ENCODE measurements at regions not wholly inside any gene's neighbourhood (a gene's known extent, or its start where the extent isn't known, plus 50 kb on each side); places are given as distances from the start of the nearest gene placed in this dataset.

DNA sequence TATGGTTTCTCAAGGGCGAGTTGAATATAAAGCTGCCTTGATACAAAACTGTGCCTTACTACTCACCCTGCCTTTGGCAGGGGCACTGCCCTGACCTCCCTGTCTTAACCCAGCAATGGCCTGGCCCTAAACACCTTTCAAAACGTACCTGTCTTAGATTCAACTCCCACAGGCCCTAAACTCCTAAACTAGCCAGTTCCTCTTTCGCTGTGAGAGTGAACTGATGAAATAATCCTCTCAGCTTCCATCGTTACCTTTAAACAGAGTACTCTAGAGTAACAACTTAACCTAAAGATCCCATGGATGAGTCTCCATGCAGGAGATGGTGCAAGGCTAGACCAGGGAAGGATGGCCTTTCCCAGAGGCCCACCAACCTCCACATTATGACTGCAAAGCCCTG is 133.0 kb upstream of the THBS1 start:
- H3K27ac Mint-ChIP-seq, result no peak overlapping the region
- H3K9me3 Mint-ChIP-seq (ENCODE audit: insufficient read depth), result no peaks in the 10 kb centered on the region
- CTCF ChIA-PET, result no interaction called here
- H3K4me1 Mint-ChIP-seq (ENCODE audit: low read depth), result no peaks in the 10 kb centered on the region
- H3K36me3 Mint-ChIP-seq (ENCODE audit: low read depth), result no peaks in the 10 kb centered on the region
- H3K4me3 Mint-ChIP-seq, result no peak overlapping the region
- POLR2A ChIA-PET, result no interaction called here
- peaks cover 17% of the 10 kb centered on the region for H3K27me3 Mint-ChIP-seq (ENCODE audit: low read depth)
- ATAC-seq (no peak), DNase-seq (no peak)

DNA sequence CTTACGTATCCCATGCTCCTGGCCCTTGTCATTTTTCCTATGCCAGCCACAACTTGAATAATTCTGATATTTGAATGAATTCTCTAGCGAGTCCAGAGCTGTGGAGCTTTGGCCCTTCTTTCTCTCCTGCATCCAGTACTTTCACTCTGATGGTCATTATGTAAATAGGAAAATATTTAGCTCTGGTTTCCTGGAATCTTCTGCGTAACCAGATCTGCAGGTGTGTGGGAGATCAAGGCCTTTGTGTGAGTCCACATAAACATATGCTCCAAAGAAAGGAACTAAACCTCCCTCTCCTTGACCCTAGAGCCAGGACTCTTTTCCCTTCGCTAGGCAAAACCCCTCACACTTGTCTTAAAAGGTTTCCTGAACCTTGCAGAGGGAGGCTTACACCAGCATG is 132.5 kb upstream of the THBS1 start:
- no peak for ATAC-seq
- H3K36me3 Mint-ChIP-seq (ENCODE audit: low read depth), result no peaks in the 10 kb centered on the region
- peaks cover 17% of the 10 kb centered on the region for H3K27me3 Mint-ChIP-seq (ENCODE audit: low read depth)
- DNase-seq, result no peak
- no peak overlapping the region for H3K4me3 Mint-ChIP-seq
- ChIA-PET POLR2A (no interaction called here), CTCF (no interaction called here)
- no peaks in the 10 kb centered on the region for H3K4me1 Mint-ChIP-seq (ENCODE audit: low read depth)
- H3K9me3 Mint-ChIP-seq (ENCODE audit: insufficient read depth), result no peaks in the 10 kb centered on the region
- H3K27ac Mint-ChIP-seq, result no peak overlapping the region

DNA sequence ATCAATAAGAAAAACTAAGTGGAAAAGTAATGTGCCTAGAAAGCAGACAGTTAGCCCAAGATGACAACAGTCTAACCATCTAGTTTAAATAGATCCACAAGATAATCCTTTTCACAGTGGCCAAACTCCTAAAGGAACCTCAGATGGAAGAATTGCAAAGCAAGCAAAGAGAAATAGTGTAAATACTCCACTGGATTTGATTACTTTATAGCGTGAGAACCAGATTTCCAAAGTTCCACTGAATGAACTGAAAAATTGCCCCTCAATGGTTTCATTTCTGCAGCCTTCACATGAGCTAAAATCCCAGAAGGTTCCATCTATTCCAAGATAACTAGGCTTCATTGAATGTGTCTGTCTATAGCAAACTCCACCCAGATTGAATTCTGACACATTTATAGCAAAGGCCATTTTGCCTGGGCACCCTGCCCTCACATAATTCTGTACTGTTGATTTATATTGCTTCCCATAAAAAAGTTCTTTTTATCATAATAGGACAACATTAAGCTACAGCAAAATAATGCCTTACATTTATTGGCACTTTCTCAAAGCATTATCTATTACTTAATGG is 129.7 kb upstream of the THBS1 start:
- H3K4me1 Mint-ChIP-seq (ENCODE audit: low read depth), result no peaks in the 10 kb centered on the region
- H3K4me3 Mint-ChIP-seq, result no peak overlapping the region
- DNase-seq, result no peak
- no peaks in the 10 kb centered on the region for H3K9me3 Mint-ChIP-seq (ENCODE audit: insufficient read depth)
- peaks cover 13% of the 10 kb centered on the region for H3K27me3 Mint-ChIP-seq (ENCODE audit: low read depth)
- no peak overlapping the region for H3K27ac Mint-ChIP-seq
- CTCF ChIA-PET, result no interaction called here
- POLR2A ChIA-PET, result no interaction called here
- H3K36me3 Mint-ChIP-seq (ENCODE audit: low read depth), result no peaks in the 10 kb centered on the region
- no peak for ATAC-seq

GRCh38 chr15:39451871-39452270 is 129.0 kb upstream of the THBS1 start:
- no peaks in the 10 kb centered on the region for H3K9me3 Mint-ChIP-seq (ENCODE audit: insufficient read depth)
- ChIA-PET CTCF (no interaction called here), POLR2A (no interaction called here)
- H3K27ac Mint-ChIP-seq, result no peak overlapping the region
- ATAC-seq, result no peak
- H3K4me3 Mint-ChIP-seq, result no peak overlapping the region
- no peak for DNase-seq
- no peaks in the 10 kb centered on the region for H3K36me3 Mint-ChIP-seq (ENCODE audit: low read depth)
- peaks cover 11% of the 10 kb centered on the region for H3K27me3 Mint-ChIP-seq (ENCODE audit: low read depth)
- no peaks in the 10 kb centered on the region for H3K4me1 Mint-ChIP-seq (ENCODE audit: low read depth)

- POLR2A ChIA-PET, result no interaction called here
- H3K36me3 Mint-ChIP-seq (ENCODE audit: low read depth), result no peaks in the 10 kb centered on the region
- H3K4me3 Mint-ChIP-seq, result no peak overlapping the region
- no peak overlapping the region for H3K27ac Mint-ChIP-seq
- H3K4me1 Mint-ChIP-seq (ENCODE audit: low read depth), result no peaks in the 10 kb centered on the region
- CTCF ChIA-PET, result no interaction called here
- no peak for ATAC-seq
- no peak for DNase-seq
- no peaks in the 10 kb centered on the region for H3K9me3 Mint-ChIP-seq (ENCODE audit: insufficient read depth)
- H3K27me3 Mint-ChIP-seq (ENCODE audit: low read depth), result peaks cover 9% of the 10 kb centered on the region
Observed at GRCh38 chr15:39453620-39454019, 127.3 kb upstream of the THBS1 start.

DNA sequence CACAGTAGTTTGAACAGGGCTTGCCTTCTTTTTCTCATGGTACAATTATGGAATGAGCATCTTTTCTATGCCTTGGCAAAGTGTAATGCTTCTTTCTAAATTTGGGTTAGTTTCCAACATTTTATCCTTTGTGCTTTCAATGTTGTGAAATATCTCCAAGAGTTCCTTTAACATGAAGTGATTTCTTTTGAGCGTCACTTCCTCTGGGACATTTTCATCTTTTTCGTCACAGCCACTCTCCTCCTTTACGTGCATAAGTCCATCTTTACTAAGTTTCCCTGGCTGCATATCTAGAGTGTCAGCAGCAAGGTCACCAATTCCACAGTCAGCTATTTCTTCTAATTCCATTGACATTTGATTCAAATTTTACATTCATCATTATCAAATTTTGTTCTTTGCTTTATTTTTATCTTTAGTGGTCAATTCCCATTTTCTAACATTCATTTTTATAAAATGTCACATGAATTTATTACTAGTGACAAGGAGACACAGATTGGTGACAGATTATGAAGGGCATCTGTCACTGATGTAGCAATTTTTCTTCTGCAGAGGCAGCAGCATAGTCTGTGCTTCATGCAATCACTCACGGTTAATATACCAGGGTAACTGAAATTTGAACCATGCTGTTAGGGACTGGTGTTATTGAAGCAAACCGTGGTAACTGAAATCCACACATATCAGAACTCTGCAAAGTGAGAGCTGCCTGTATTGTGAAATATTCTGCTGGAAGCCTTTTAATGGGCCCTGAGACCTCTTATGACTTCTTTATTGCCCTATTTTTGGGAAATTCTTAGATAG is 126.5 kb upstream of the THBS1 start:
- Mint-ChIP-seq H3K4me3 (no peak overlapping the region), H3K27ac (no peak overlapping the region), H3K9me3 (ENCODE audit: insufficient read depth) (no peaks in the 10 kb centered on the region), H3K36me3 (ENCODE audit: low read depth) (no peaks in the 10 kb centered on the region), H3K27me3 (ENCODE audit: low read depth) (peaks cover 7% of the 10 kb centered on the region), H3K4me1 (ENCODE audit: low read depth) (no peaks in the 10 kb centered on the region)
- no peak for ATAC-seq
- POLR2A ChIA-PET, result no interaction called here
- CTCF ChIA-PET, result no interaction called here
- DNase-seq, result no peak

GRCh38 chr15:39455471-39455991 is 125.3 kb upstream of the THBS1 start:
- ChIA-PET CTCF (no interaction called here), POLR2A (no interaction called here)
- no peak for ATAC-seq
- DNase-seq, result no peak
- no peaks in the 10 kb centered on the region for H3K9me3 Mint-ChIP-seq (ENCODE audit: insufficient read depth)
- no peaks in the 10 kb centered on the region for H3K4me1 Mint-ChIP-seq (ENCODE audit: low read depth)
- H3K36me3 Mint-ChIP-seq (ENCODE audit: low read depth), result no peaks in the 10 kb centered on the region
- peaks cover 3% of the 10 kb centered on the region for H3K27me3 Mint-ChIP-seq (ENCODE audit: low read depth)
- no peak overlapping the region for H3K4me3 Mint-ChIP-seq
- H3K27ac Mint-ChIP-seq, result no peak overlapping the region

GRCh38 chr15:39456159-39456558 is 124.7 kb upstream of the THBS1 start:
- no peak overlapping the region for H3K27ac Mint-ChIP-seq
- ATAC-seq, result no peak
- DNase-seq, result no peak
- H3K27me3 Mint-ChIP-seq (ENCODE audit: low read depth), result peaks cover 3% of the 10 kb centered on the region
- no peaks in the 10 kb centered on the region for H3K9me3 Mint-ChIP-seq (ENCODE audit: insufficient read depth)
- ChIA-PET POLR2A (no interaction called here), CTCF (no interaction called here)
- no peaks in the 10 kb centered on the region for H3K36me3 Mint-ChIP-seq (ENCODE audit: low read depth)
- H3K4me3 Mint-ChIP-seq, result no peak overlapping the region
- no peaks in the 10 kb centered on the region for H3K4me1 Mint-ChIP-seq (ENCODE audit: low read depth)

DNA sequence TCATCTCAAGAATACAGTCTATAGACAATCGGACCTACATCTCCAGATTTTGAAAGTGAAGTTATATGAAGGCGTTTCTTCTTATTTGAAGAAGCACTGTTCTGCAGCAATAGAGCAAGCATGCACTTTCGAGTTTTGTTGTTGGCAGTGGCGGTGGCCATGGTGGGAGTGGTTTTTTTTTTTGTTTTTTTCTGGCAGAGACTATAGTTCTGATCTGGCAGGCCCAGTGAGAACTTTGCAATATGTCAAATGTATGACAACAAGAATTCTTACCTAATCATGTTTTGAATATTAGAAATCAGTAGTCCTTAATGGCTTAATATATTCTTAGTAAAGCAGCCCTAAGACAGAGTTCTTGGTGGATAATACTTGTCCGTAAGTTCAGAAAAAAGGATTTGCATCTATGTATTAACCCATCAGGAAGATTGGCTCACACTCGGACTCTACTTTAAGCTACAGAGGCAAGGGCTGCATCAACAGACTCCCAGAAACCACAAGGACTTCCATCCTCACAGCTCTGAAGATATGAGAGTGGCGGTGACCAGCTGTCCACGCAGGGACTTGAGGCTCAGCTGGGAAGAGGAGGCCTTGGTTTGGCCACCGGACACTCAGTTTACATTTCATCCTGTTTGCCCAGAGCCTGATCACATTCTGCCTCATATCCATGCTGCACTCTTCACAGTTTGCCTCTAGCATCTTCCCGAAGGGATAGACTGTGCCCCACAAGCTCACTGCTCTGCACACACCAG is 124.1 kb upstream of the THBS1 start:
- H3K4me1 Mint-ChIP-seq (ENCODE audit: low read depth), result no peaks in the 10 kb centered on the region
- H3K27me3 Mint-ChIP-seq (ENCODE audit: low read depth), result peaks cover 3% of the 10 kb centered on the region
- DNase-seq (no peak), ATAC-seq (no peak)
- no peaks in the 10 kb centered on the region for H3K9me3 Mint-ChIP-seq (ENCODE audit: insufficient read depth)
- H3K27ac Mint-ChIP-seq, result no peak overlapping the region
- no peaks in the 10 kb centered on the region for H3K36me3 Mint-ChIP-seq (ENCODE audit: low read depth)
- CTCF ChIA-PET, result no interaction called here
- POLR2A ChIA-PET, result no interaction called here
- no peak overlapping the region for H3K4me3 Mint-ChIP-seq

- no peaks in the 10 kb centered on the region for H3K4me1 Mint-ChIP-seq (ENCODE audit: low read depth)
Observed at GRCh38 chr15:39458131-39458530, 122.7 kb upstream of the THBS1 start.

GRCh38 chr15:39459548-39459947 is 121.3 kb upstream of the THBS1 start:
- no peaks in the 10 kb centered on the region for H3K36me3 Mint-ChIP-seq (ENCODE audit: low read depth)
- CTCF ChIA-PET, result no interaction called here
- no peak overlapping the region for H3K27ac Mint-ChIP-seq
- H3K27me3 Mint-ChIP-seq (ENCODE audit: low read depth), result peaks cover 5% of the 10 kb centered on the region
- no peaks in the 10 kb centered on the region for H3K4me1 Mint-ChIP-seq (ENCODE audit: low read depth)
- no peak overlapping the region for H3K4me3 Mint-ChIP-seq
- H3K9me3 Mint-ChIP-seq (ENCODE audit: insufficient read depth), result no peaks in the 10 kb centered on the region
- DNase-seq, result no peak
- no peak for ATAC-seq
- POLR2A ChIA-PET, result no interaction called here

More at GRCh38 chr15:39458131-39458530, 122.7 kb upstream of the THBS1 start:
- Mint-ChIP-seq H3K36me3 (ENCODE audit: low read depth) (no peaks in the 10 kb centered on the region), H3K9me3 (ENCODE audit: insufficient read depth) (no peaks in the 10 kb centered on the region), H3K4me3 (no peak overlapping the region), H3K27ac (no peak overlapping the region), H3K27me3 (ENCODE audit: low read depth) (peaks cover 5% of the 10 kb centered on the region)
- ChIA-PET POLR2A (no interaction called here), CTCF (no interaction called here)
- DNase-seq (no peak), ATAC-seq (no peak)

DNA sequence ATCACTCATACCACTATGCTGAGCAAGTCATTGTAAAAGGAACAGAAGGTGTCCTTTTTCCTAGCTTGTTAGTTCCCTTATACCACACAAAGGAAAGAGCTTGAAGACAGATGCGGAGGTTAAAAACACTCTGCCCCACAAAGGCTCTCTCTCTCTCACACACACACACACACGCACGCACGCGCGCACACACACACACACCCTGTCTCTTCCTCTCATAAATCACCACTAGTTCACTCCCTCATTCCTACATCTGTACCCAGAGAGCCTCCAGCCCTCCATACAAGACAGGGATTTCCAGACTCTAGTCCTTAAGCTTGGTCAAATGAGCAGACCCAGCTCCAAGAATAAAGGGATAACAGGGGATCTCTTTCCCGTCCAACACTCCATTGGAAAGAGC is 120.1 kb upstream of the THBS1 start:
- no peak for DNase-seq
- peaks cover 5% of the 10 kb centered on the region for H3K27me3 Mint-ChIP-seq (ENCODE audit: low read depth)
- no peak overlapping the region for H3K27ac Mint-ChIP-seq
- H3K4me1 Mint-ChIP-seq (ENCODE audit: low read depth), result no peaks in the 10 kb centered on the region
- CTCF ChIA-PET, result no interaction called here
- H3K9me3 Mint-ChIP-seq (ENCODE audit: insufficient read depth), result no peaks in the 10 kb centered on the region
- no peak for ATAC-seq
- no peaks in the 10 kb centered on the region for H3K36me3 Mint-ChIP-seq (ENCODE audit: low read depth)
- no peak overlapping the region for H3K4me3 Mint-ChIP-seq
- POLR2A ChIA-PET, result interaction anchor here (0.7 kb wide), 1 partner anchor 725 kb away, joined by 3 read pairs; no protein-coding TSS in a partner anchor
